ENCODE measurements at regions not wholly inside any gene's neighbourhood (a gene's known extent, or its start where the extent isn't known, plus 50 kb on each side); places are given as distances from the start of the nearest gene placed in this dataset.

DNA sequence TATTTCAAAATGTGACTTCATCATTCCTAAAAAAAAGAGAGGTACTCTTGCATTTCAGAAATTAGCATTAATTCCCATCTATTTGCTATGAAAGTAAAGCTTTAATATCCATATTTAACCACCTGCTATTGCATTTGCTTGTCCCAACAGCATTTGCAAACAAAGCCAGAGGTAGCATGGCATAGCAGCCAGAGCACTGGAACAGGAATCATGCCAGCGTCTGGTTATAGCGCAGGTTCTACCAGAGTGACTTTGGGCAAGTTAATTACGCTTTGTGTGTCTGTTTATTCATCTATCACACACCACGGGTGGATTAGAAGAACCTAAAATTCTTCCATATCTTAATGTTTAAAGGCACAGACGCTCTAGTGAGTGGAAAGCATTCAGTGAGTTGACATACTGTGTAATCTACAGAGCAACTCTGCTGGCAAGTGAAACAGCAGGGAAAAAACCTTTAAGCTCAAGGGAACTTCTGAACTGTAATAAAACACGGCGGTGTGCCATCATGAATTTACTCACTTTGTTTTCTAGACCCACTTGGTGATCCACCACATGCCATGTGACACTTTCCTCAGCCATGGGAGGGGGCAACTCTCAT is 76.6 kb upstream of the QRFPR start:
- Histone ChIP-seq H3K4me3 (no peak overlapping the region), H3K27me3 (no peaks in the 10 kb centered on the region), H3K9me3 (no peaks in the 10 kb centered on the region), H3K27ac (no peak overlapping the region), H3K36me3 (ENCODE audit: low read depth, missing control alignments) (no peaks in the 10 kb centered on the region), H3K4me1 (no peaks in the 10 kb centered on the region)
- no peak for DNase-seq
- 71 to 78% methylated on average over 7 of the region's 7 CpGs for WGBS, 2 donors
- intact Hi-C loops (cut with DNase I; ENCODE audit: low total_unique reads), result no loop called here
- no peak for TF ChIP-seq POLR2A (IDR thresholded peaks at IDR 0.05)
- TF ChIP-seq, protein P1, sequence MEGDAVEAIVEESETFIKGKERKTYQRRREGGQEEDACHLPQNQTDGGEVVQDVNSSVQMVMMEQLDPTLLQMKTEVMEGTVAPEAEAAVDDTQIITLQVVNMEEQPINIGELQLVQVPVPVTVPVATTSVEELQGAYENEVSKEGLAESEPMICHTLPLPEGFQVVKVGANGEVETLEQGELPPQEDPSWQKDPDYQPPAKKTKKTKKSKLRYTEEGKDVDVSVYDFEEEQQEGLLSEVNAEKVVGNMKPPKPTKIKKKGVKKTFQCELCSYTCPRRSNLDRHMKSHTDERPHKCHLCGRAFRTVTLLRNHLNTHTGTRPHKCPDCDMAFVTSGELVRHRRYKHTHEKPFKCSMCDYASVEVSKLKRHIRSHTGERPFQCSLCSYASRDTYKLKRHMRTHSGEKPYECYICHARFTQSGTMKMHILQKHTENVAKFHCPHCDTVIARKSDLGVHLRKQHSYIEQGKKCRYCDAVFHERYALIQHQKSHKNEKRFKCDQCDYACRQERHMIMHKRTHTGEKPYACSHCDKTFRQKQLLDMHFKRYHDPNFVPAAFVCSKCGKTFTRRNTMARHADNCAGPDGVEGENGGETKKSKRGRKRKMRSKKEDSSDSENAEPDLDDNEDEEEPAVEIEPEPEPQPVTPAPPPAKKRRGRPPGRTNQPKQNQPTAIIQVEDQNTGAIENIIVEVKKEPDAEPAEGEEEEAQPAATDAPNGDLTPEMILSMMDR (IDR thresholded peaks at IDR 0.05), result no peak

DNA sequence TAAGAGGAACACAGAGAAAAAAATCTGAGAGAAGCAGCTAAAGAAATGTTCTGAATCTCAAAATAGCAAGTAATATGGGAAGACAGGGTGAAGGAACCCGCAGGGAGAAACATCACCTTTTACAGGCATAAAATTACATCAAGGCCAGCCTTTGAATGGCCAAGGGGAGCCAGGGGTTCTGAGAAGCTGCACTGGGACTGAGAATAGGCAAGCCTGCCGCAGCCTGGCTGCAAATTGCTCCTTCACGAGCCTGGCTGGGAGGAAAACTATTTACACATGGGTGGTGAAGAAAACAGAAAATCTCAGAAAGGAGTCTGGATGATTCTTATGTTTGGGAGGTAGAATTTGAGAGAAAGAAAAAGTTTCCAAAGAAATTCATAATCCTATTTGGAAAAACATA is 74.5 kb upstream of the QRFPR start:
- 52 to 61% methylated on average over 3 of the region's 3 CpGs for WGBS, 2 donors
- Histone ChIP-seq H3K27me3 (no peaks in the 10 kb centered on the region), H3K4me3 (no peak overlapping the region), H3K4me1 (no peaks in the 10 kb centered on the region), H3K36me3 (ENCODE audit: low read depth, missing control alignments) (no peaks in the 10 kb centered on the region), H3K9me3 (no peaks in the 10 kb centered on the region), H3K27ac (no peak overlapping the region)
- no peak for DNase-seq
- intact Hi-C loops (cut with DNase I; ENCODE audit: low total_unique reads), result no loop called here
- TF ChIP-seq POLR2A (IDR thresholded peaks at IDR 0.05), result no peak
- TF ChIP-seq, protein P1 (IDR thresholded peaks at IDR 0.05), result no peak

DNA sequence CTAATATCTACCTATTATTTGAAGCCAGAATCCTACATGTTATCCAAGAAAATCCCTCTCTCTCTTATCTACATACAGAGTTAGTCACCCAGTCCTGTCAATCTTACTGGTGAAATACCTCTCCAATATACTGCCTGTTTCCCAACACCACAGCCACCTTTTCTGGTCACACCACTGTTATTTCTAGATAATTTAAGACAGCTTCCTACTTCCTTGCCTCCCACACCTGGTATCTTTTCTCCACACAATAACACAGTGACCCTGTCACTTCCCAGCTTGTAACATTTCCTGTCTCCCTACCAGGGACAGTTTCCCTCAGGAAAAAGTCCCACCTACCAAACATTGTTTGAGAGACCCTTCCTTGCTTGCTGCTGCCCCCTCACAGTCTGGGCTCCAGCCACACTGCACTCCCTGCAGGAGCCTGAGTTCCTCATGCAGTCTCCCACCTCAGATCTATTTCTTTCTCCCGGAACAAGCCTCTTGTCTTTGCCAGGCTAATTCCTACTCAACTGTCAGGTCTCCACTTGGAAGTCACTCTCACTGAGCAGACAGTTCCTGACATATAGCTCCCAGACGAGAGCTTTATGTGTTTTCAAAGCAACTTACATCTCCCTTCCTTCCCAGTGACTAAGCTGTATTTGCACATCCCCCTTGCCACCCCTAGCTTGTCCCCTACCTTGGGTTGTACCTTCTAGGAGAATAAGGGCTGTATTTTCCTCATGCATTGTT is 73.6 kb upstream of the QRFPR start:
- no peak for DNase-seq
- no peaks in the 10 kb centered on the region for H3K4me1 ChIP-seq
- intact Hi-C loops (cut with DNase I; ENCODE audit: low total_unique reads), result no loop called here
- 32 to 52% methylated on average over 2 of the region's 2 CpGs for WGBS, 2 donors
- H3K27ac ChIP-seq, result no peak overlapping the region
- H3K9me3 ChIP-seq, result no peaks in the 10 kb centered on the region
- H3K36me3 ChIP-seq (ENCODE audit: low read depth, missing control alignments), result no peaks in the 10 kb centered on the region
- TF ChIP-seq POLR2A (IDR thresholded peaks at IDR 0.05), result no peak
- TF ChIP-seq, protein P1 (IDR thresholded peaks at IDR 0.05), result no peak
- H3K27me3 ChIP-seq, result no peaks in the 10 kb centered on the region
- H3K4me3 ChIP-seq, result no peak overlapping the region

DNA sequence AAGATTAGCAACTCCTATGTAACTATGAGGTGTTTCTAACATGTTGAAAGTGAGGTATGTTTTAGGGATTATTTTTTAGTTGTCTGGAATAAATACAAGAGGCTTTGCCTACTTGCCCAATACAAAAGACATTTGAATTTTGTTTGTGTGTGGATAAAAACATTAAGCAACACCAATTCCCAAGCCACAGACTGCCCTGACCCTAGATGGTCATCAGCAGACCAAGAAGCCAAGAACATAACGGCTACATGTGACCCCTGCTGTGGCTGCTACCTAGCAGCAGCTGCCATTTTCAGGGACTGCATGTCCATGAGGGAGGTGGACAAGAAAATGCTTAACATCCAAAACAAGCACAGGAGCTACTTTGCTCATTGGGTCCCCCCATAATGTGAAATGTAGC is 70.5 kb upstream of the QRFPR start:
- TF ChIP-seq, protein P1 (IDR thresholded peaks at IDR 0.05), result no peak
- no peak for TF ChIP-seq POLR2A (IDR thresholded peaks at IDR 0.05)
- 82 to 84% methylated on average over 1 of the region's 1 CpG for WGBS, 2 donors

DNA sequence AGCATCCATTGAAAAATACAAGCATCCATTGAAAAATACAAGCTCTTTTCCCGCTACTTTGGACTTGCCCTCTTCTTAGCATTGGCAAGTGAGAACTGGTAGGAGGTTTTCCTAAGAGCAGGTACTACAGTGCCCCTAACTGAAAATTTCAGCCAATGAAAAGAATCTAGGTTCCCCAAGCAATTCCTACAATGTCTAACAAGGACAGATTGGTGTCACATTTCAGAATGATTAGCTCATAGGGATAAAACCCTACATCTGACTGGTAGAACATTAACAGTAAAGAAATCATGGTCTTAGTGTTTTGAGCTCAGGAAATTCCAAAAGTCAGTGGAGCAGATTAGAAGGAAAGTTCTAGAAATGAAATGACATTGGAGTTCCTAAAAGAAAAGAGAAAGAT is 68.6 kb upstream of the QRFPR start:
- no peak for DNase-seq
- Histone ChIP-seq H3K4me3 (no peak overlapping the region), H3K36me3 (ENCODE audit: low read depth, missing control alignments) (no peaks in the 10 kb centered on the region), H3K27ac (no peak overlapping the region), H3K9me3 (no peaks in the 10 kb centered on the region), H3K4me1 (no peaks in the 10 kb centered on the region), H3K27me3 (no peaks in the 10 kb centered on the region)
- WGBS, 2 donors, result 94 to 100% methylated on average over 1 of the region's 1 CpG
- intact Hi-C loops (cut with DNase I; ENCODE audit: low total_unique reads), result no loop called here
- TF ChIP-seq, protein P1 (IDR thresholded peaks at IDR 0.05), result no peak
- no peak for TF ChIP-seq POLR2A (IDR thresholded peaks at IDR 0.05)

More for the DNA sequence above, 70.5 kb upstream of the QRFPR start:
- H3K4me3 ChIP-seq, result no peak overlapping the region
- no peaks in the 10 kb centered on the region for H3K27me3 ChIP-seq
- H3K27ac ChIP-seq, result no peak overlapping the region
- H3K36me3 ChIP-seq (ENCODE audit: low read depth, missing control alignments), result no peaks in the 10 kb centered on the region
- H3K9me3 ChIP-seq, result no peaks in the 10 kb centered on the region
- no peak for DNase-seq
- H3K4me1 ChIP-seq, result no peaks in the 10 kb centered on the region
- intact Hi-C loops (cut with DNase I; ENCODE audit: low total_unique reads), result no loop called here

Measured in testis (tissue), 2 donors.